Fibroblast of lung (primary cell): ENCODE measurements at regions not wholly inside any gene's neighbourhood (a gene's known extent, or its start where the extent isn't known, plus 50 kb on each side); places are given as distances from the start of the nearest gene placed in this dataset.

ENCODE experiments used
- DNase-seq, 2 donors: peaks; one replicate each; pipeline versions ENCODE4 v3.0.0 to v3.0.0-alpha.2; 2010; ENCODE audit warnings: low read depth in 2 of 2
- H2AFZ ChIP-seq: 2 replicates; pipeline ENCODE4 v1.5.1; 2012; ENCODE audit warnings: low read length, control low read depth, inconsistent platforms
- H3K27ac ChIP-seq: 2 replicates; pipeline ENCODE4 v1.5.1; 2011; ENCODE audit warnings: low read length, control low read depth; ENCODE audit not compliant: insufficient read depth
- H3K27me3 ChIP-seq: 2 replicates; pipeline ENCODE4 v1.5.1; 2011; ENCODE audit warnings: mild to moderate bottlenecking, low read length; ENCODE audit not compliant: control insufficient read depth, insufficient read depth
- H3K36me3 ChIP-seq: 2 replicates; pipeline ENCODE4 v1.5.1; 2011; ENCODE audit warnings: low read length; ENCODE audit not compliant: control insufficient read depth, insufficient read depth
- H3K4me1 ChIP-seq: 2 replicates; pipeline ENCODE4 v1.5.1; 2011; ENCODE audit warnings: low read length; ENCODE audit not compliant: control insufficient read depth, insufficient read depth; ENCODE audit errors: extremely low read depth
- H3K4me2 ChIP-seq: 2 replicates; pipeline ENCODE4 v1.5.1; 2011; ENCODE audit warnings: low read length, control low read depth; ENCODE audit not compliant: insufficient read depth; ENCODE audit errors: extremely low read depth
- H3K4me3 ChIP-seq, 4 experiments: fragments of 200-600 bp in 1 of 4; sonication (generic) in 1 of 4; replicated peaks in 1 of 4; 2 replicates each; pipeline ENCODE4 v1.5.1; 2011 to 2016; ENCODE audit warnings: low read length in 4 of 4, low read depth in 3 of 4, mild to moderate bottlenecking in 3 of 4, control low read depth in 2 of 4, inconsistent platforms in 1 of 4, mixed read lengths in 1 of 4; ENCODE audit not compliant: insufficient read depth in 1 of 4; ENCODE audit errors: control extremely low read depth in 1 of 4
- H3K79me2 ChIP-seq: 2 replicates; pipeline ENCODE4 v1.5.1; 2012; ENCODE audit warnings: mild to moderate bottlenecking, low read length, inconsistent platforms; ENCODE audit not compliant: control insufficient read depth, insufficient read depth
- H3K9ac ChIP-seq: 2 replicates; pipeline ENCODE4 v1.5.1; 2011; ENCODE audit warnings: mild to moderate bottlenecking, low read length, control low read depth; ENCODE audit not compliant: insufficient read depth
- H3K9me3 ChIP-seq: 2 replicates; pipeline ENCODE4 v1.5.1; 2012; ENCODE audit warnings: low read depth, low read length; ENCODE audit not compliant: control insufficient read depth, insufficient read depth
- H4K20me1 ChIP-seq: 2 replicates; pipeline ENCODE4 v1.5.1; 2011; ENCODE audit warnings: low read length; ENCODE audit not compliant: control insufficient read depth, insufficient read depth; ENCODE audit errors: extremely low read depth
- EZH2 ChIP-seq: IDR thresholded peaks from 2 replicates; pipeline ENCODE4 v1.5.1; 2012; ENCODE audit warnings: low read length, control low read depth, mild to moderate bottlenecking; ENCODE audit errors: missing control alignments
- TF ChIP-seq, protein P1 (sequence below), 2 donors: IDR thresholded peaks in 1 of 2; conservative IDR thresholded peaks in 1 of 2; 1 replicate in 1 of 2; 2 replicates in 1 of 2; pipeline ENCODE4 v1.5.1; 2011 to 2012; ENCODE audit warnings: low read length in 2 of 2, control low read depth in 1 of 2, inconsistent platforms in 1 of 2, low read depth in 1 of 2, mild to moderate bottlenecking in 1 of 2

DNA sequence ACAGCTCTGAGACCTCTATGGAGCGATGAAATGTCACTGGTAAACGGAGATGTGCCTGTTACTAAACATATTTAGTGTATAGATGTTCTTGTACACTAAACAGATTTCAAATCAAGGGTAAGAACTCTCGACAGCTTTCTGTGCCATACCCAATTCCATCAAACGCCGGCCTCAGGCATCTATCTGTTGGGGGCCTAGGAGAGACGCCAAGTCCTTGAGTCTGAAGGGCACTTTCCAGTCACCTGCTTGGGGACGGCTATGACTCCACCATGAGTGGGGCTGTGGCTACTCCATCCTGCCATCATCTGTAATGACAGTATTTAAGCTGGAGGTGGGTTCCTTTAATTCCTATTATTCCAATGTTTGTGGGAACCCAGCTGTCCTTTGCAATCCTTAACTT lies 87.8 kb downstream of the SHANK2 start:
- Histone ChIP-seq H3K27ac (no peak overlapping the region), H3K36me3 (no peaks in the 10 kb centered on the region), H3K4me1 (no peaks in the 10 kb centered on the region), H3K27me3 (no peaks in the 10 kb centered on the region), H3K4me3 (no peak overlapping the region), H4K20me1 (no peaks in the 10 kb centered on the region), H3K4me2 (no peak overlapping the region), H3K9ac (no peak overlapping the region), H2AFZ (no peak overlapping the region), H3K79me2 (no peaks in the 10 kb centered on the region), H3K9me3 (no peaks in the 10 kb centered on the region)
- TF ChIP-seq, protein P1, sequence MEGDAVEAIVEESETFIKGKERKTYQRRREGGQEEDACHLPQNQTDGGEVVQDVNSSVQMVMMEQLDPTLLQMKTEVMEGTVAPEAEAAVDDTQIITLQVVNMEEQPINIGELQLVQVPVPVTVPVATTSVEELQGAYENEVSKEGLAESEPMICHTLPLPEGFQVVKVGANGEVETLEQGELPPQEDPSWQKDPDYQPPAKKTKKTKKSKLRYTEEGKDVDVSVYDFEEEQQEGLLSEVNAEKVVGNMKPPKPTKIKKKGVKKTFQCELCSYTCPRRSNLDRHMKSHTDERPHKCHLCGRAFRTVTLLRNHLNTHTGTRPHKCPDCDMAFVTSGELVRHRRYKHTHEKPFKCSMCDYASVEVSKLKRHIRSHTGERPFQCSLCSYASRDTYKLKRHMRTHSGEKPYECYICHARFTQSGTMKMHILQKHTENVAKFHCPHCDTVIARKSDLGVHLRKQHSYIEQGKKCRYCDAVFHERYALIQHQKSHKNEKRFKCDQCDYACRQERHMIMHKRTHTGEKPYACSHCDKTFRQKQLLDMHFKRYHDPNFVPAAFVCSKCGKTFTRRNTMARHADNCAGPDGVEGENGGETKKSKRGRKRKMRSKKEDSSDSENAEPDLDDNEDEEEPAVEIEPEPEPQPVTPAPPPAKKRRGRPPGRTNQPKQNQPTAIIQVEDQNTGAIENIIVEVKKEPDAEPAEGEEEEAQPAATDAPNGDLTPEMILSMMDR (conservative IDR thresholded peaks at IDR 0.05 in 1 of 2, IDR thresholded peaks at IDR 0.05 in 1 of 2; ENCODE audit: low read depth in 1 of 2, low read length in 2 of 2): no peak
- TF ChIP-seq EZH2: no peak
- DNase-seq: no peak

DNA sequence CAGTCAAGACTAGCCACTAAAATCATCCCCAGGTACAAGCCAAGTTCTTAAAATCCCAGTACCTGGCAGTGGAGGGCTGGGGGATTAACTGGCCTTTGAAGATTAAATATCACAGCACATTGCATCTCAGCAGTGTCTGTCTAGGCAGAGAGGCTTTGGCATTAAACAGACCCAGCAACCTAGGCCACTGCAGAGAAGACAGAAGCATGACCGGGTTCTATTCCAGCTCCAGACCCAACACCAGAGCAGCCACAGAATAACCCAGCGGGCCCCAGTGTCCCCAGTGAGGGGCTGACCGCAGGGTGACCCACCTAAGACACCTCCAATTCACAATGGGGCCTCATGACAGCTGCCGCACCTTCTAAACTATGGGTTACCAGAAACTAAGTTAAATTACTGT lies 88.2 kb downstream of the SHANK2 start:
- TF ChIP-seq, protein P1 (conservative IDR thresholded peaks at IDR 0.05 in 1 of 2, IDR thresholded peaks at IDR 0.05 in 1 of 2; ENCODE audit: low read depth in 1 of 2, low read length in 2 of 2): no peak
- no peak for TF ChIP-seq EZH2
- no peaks in the 10 kb centered on the region for H3K79me2 ChIP-seq
- no peak for DNase-seq
- H3K27ac ChIP-seq: no peak overlapping the region
- H2AFZ ChIP-seq: no peak overlapping the region
- no peaks in the 10 kb centered on the region for H3K4me1 ChIP-seq
- no peak overlapping the region for H3K9ac ChIP-seq
- H3K4me2 ChIP-seq: no peak overlapping the region
- no peaks in the 10 kb centered on the region for H3K27me3 ChIP-seq
- no peak overlapping the region for H3K4me3 ChIP-seq
- no peaks in the 10 kb centered on the region for H4K20me1 ChIP-seq
- H3K9me3 ChIP-seq: no peaks in the 10 kb centered on the region
- H3K36me3 ChIP-seq: no peaks in the 10 kb centered on the region

GRCh38 chr11:71163371-71163770 lies 89.0 kb downstream of the SHANK2 start:
- no peaks in the 10 kb centered on the region for H3K79me2 ChIP-seq
- no peak overlapping the region for H2AFZ ChIP-seq
- TF ChIP-seq EZH2: no peak
- TF ChIP-seq, protein P1 (conservative IDR thresholded peaks at IDR 0.05 in 1 of 2, IDR thresholded peaks at IDR 0.05 in 1 of 2; ENCODE audit: low read depth in 1 of 2, low read length in 2 of 2): no peak
- H3K4me3 ChIP-seq: no peak overlapping the region
- H3K4me1 ChIP-seq: no peaks in the 10 kb centered on the region
- no peaks in the 10 kb centered on the region for H3K36me3 ChIP-seq
- H3K27ac ChIP-seq: no peak overlapping the region
- no peak overlapping the region for H3K9ac ChIP-seq
- DNase-seq: no peak
- H3K4me2 ChIP-seq: no peak overlapping the region
- no peaks in the 10 kb centered on the region for H3K9me3 ChIP-seq
- H3K27me3 ChIP-seq: no peaks in the 10 kb centered on the region
- H4K20me1 ChIP-seq: no peaks in the 10 kb centered on the region
